ENCODE measurements at regions not wholly inside any gene's neighbourhood (a gene's known extent, or its start where the extent isn't known, plus 50 kb on each side); places are given as distances from the start of the nearest gene placed in this dataset.

- H3K36me3 ChIP-seq = no peaks in the 10 kb centered on the region
- H3K4me3 ChIP-seq = no peak overlapping the region
- 79 to 87% (median 82%) methylated on average over 4 of the region's 4 CpGs for whole genome bisulfite sequencing, 5 donors
- H3K9me3 ChIP-seq = no peaks in the 10 kb centered on the region
- no peak for DNase-seq
- no peaks in the 10 kb centered on the region for H3K27me3 ChIP-seq (replicated peaks in 1 of 7)
- H3K27ac ChIP-seq = no peak overlapping the region
- intact Hi-C loops (cut with DNase I; ENCODE audit: low total_unique reads) = no loop called here
- TF ChIP-seq POLR2A (IDR thresholded peaks at IDR 0.05) (no peak), CTCF (IDR thresholded peaks at IDR 0.05 in 8 of 11, conservative IDR thresholded peaks at IDR 0.05 in 3 of 11) (no peak), POLR2AphosphoS5 (IDR thresholded peaks at IDR 0.05) (no peak)
- no peaks in the 10 kb centered on the region for H3K4me1 ChIP-seq
Observed at GRCh38 chr4:181860668-181861067, 382.5 kb upstream of the TENM3 start.

- intact Hi-C loops (cut with DNase I; ENCODE audit: low total_unique reads) = no loop called here
- H3K9me3 ChIP-seq = no peaks in the 10 kb centered on the region
- no peaks in the 10 kb centered on the region for H3K4me1 ChIP-seq
- H3K27me3 ChIP-seq (replicated peaks in 1 of 7) = no peaks in the 10 kb centered on the region
- no peak for DNase-seq
- no peak overlapping the region for H3K27ac ChIP-seq
- no peak overlapping the region for H3K4me3 ChIP-seq
- H3K36me3 ChIP-seq = no peaks in the 10 kb centered on the region
- WGBS, 5 donors = 79 to 91% (median 81%) methylated on average over 3 of the region's 3 CpGs
- no peak for TF ChIP-seq CTCF (IDR thresholded peaks at IDR 0.05 in 8 of 11, conservative IDR thresholded peaks at IDR 0.05 in 3 of 11)
- no peak for TF ChIP-seq POLR2AphosphoS5 (IDR thresholded peaks at IDR 0.05)
- TF ChIP-seq POLR2A (IDR thresholded peaks at IDR 0.05) = no peak
Observed at GRCh38 chr4:181863856-181864255, 379.3 kb upstream of the TENM3 start.

GRCh38 chr4:181870326-181870725 is 372.9 kb upstream of the TENM3 start:
- no peak overlapping the region for H3K27ac ChIP-seq
- no peak overlapping the region for H3K4me3 ChIP-seq
- TF ChIP-seq POLR2AphosphoS5 (IDR thresholded peaks at IDR 0.05) (no peak), POLR2A (IDR thresholded peaks at IDR 0.05) (no peak), CTCF (IDR thresholded peaks at IDR 0.05 in 8 of 11, conservative IDR thresholded peaks at IDR 0.05 in 3 of 11) (no peak)
- H3K36me3 ChIP-seq = no peaks in the 10 kb centered on the region
- no peak for DNase-seq
- no peaks in the 10 kb centered on the region for H3K27me3 ChIP-seq (replicated peaks in 1 of 7)
- intact Hi-C loops (cut with DNase I; ENCODE audit: low total_unique reads) = no loop called here
- WGBS, 5 donors = 32 to 53% (median 42%) methylated on average over 1 of the region's 1 CpG
- H3K4me1 ChIP-seq = no peaks in the 10 kb centered on the region
- peaks cover 0 to 4% (median 0%) of the 10 kb centered on the region in 8 donors for H3K9me3 ChIP-seq

GRCh38 chr4:181874602-181875001 is 368.6 kb upstream of the TENM3 start:
- Histone ChIP-seq H3K4me3 (no peak overlapping the region), H3K4me1 (no peaks in the 10 kb centered on the region), H3K27me3 (replicated peaks in 1 of 7) (no peaks in the 10 kb centered on the region), H3K36me3 (no peaks in the 10 kb centered on the region), H3K9me3 (peaks cover 0 to 4% (median 0%) of the 10 kb centered on the region in 8 donors), H3K27ac (no peak overlapping the region)
- intact Hi-C loops (cut with DNase I; ENCODE audit: low total_unique reads) = no loop called here
- WGBS, 5 donors = 61 to 76% (median 68%) methylated on average over 5 of the region's 5 CpGs
- no peak for DNase-seq
- TF ChIP-seq POLR2AphosphoS5 (IDR thresholded peaks at IDR 0.05) (no peak), CTCF (IDR thresholded peaks at IDR 0.05 in 8 of 11, conservative IDR thresholded peaks at IDR 0.05 in 3 of 11) (no peak), POLR2A (IDR thresholded peaks at IDR 0.05) (no peak)
